ENCODE measurements at regions not wholly inside any gene's neighbourhood (a gene's known extent, or its start where the extent isn't known, plus 50 kb on each side); places are given as distances from the start of the nearest gene placed in this dataset.

DNA sequence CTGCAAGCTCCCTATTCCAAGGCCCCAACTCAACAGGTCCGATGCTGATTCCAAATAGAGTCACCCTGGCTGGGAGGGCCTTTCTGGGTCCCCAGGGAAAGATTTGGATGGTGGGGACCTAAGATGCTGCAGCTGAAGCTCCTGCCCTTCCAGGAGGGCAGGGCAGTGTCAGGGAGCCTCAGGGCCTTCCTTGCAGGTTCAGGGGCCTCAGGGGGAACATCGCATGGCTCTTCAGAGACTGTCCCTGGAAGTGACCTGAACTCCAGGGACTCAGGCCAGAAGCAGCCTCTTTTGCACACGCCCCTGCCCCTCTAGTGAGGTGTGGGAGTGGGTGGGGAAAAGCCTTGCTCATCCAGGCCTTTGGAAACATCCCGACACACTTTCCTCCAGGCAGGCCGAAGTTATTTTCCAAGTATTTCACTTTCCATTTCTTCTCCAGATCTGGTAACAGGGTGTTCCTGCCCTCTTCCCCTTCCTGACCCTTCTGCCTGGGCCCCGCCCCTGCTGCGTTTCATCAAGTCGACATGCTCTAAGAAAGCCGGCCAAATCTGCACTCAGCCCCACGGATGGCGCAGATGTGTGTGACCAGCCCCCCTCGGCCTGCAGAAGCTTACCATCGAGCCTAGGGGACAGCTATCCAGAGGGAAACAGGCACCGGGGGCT lies 159.5 kb downstream of the FGF18 start:
- no peaks in the 10 kb centered on the region for H3K4me1 ChIP-seq
- no peak overlapping the region for H3K4me3 ChIP-seq
- no peaks in the 10 kb centered on the region for H3K36me3 ChIP-seq (replicated peaks)
- H3K27me3 ChIP-seq (ENCODE audit: low read depth): peaks cover 4% of the 10 kb centered on the region; the same call in 1 of the 2 replicates
- DNase-seq (ENCODE audit: low spot score in 2 of 2): no peak
- no peaks in the 10 kb centered on the region for H3K9me3 ChIP-seq
- in situ Hi-C loops (cut with MboI; ENCODE audit: low sequenced_read_pairs): no loop called here

DNA sequence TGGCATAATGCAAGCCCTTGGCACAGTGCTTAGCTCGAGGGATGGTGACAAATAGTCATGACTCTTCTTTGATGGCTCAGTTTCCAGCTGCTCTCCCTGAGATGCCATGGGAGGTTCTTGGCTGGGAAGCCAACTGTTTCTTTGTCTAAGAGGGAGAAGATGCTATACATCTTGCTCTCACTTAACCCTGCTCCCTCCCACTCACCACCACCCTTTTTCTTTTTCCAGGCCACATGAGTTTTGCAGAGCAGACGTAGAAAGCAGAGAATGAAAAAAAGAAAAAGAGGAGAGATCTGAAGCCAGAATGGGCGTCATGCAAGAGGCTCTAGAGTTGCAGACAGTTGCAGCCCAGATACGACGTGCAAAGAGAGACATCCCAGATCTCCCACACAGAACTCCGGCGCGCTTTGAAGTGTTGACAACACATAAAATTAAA lies 160.5 kb downstream of the FGF18 start:
- H3K27me3 ChIP-seq (ENCODE audit: low read depth): peaks cover 4% of the 10 kb centered on the region; the same call in 1 of the 2 replicates
- no peak overlapping the region for H3K4me3 ChIP-seq
- H3K4me1 ChIP-seq: no peaks in the 10 kb centered on the region
- H3K9me3 ChIP-seq: no peaks in the 10 kb centered on the region
- DNase-seq (ENCODE audit: low spot score in 2 of 2): no peak
- no peaks in the 10 kb centered on the region for H3K36me3 ChIP-seq (replicated peaks)
- in situ Hi-C loops (cut with MboI; ENCODE audit: low sequenced_read_pairs): no loop called here

DNA sequence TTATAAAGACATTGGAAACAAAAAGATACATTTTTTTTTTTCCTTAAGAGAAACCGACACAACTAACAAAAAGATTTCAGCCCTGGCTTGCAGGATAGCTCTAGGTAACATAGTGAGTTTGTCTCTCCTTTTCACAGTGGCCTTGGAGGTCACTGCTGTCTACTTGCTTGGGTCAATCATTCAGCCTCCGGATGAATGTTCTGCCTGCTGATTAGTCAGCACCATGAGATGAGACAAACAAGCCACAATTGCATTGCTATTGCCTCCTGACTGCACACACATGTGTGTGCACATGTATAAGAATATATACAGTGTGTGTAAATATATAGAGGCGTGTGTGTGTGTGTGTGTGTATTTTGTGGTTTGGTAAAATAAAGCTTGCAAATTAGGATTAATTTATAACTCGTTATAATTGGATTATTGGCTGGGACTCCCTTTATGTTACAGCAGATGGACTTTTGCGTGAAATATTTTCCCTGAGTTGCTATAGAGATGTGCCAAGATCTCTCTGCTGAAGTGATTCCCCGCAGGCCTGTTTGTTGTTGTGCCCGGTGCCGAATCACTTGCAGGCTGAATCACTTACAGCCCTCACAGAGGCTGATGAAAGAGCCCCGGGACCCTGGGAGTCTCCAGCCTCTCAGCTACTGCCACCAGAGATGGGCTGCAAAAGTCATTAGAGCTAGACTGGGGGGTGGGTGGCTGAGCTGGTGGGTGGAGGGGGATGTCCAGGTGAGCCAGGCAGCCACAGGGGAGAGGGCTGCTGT lies 161.2 kb downstream of the FGF18 start:
- no peaks in the 10 kb centered on the region for H3K4me1 ChIP-seq
- H3K9me3 ChIP-seq: no peaks in the 10 kb centered on the region
- peaks cover 4% of the 10 kb centered on the region; the same call in 1 of the 2 replicates for H3K27me3 ChIP-seq (ENCODE audit: low read depth)
- no peak overlapping the region for H3K4me3 ChIP-seq
- no peak for DNase-seq (ENCODE audit: low spot score in 2 of 2)
- in situ Hi-C loops (cut with MboI; ENCODE audit: low sequenced_read_pairs): no loop called here
- H3K36me3 ChIP-seq (replicated peaks): no peaks in the 10 kb centered on the region

DNA sequence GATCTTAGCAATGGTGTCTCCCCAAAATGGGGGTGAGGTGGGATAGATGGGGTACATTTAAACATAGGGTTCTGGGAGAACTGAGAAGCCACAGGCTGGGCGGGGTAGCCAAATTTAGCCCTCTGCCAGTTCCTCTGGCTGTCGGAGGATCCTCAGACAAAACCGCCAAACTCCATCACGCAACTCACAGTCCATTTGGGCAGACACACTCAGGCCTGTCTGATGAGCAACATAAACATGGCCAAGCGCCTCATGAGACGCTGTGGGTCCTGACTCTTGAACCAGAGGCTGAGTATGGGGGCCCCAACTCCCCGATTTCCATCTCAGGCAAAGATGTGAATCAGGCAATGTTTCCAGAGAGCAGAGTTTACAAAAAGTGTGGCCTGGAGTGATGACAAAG lies 162.3 kb downstream of the FGF18 start:
- in situ Hi-C loops (cut with MboI; ENCODE audit: low sequenced_read_pairs): no loop called here
- H3K4me3 ChIP-seq: no peak overlapping the region
- no peak for DNase-seq (ENCODE audit: low spot score in 2 of 2)
- peaks cover 4% of the 10 kb centered on the region; the same call in 1 of the 2 replicates for H3K27me3 ChIP-seq (ENCODE audit: low read depth)
- H3K36me3 ChIP-seq (replicated peaks): no peaks in the 10 kb centered on the region
- no peaks in the 10 kb centered on the region for H3K9me3 ChIP-seq
- H3K4me1 ChIP-seq: no peaks in the 10 kb centered on the region

GRCh38 chr5:171582849-171583248 lies 163.4 kb downstream of the FGF18 start:
- Histone ChIP-seq H3K4me3 (no peak overlapping the region), H3K9me3 (no peaks in the 10 kb centered on the region), H3K27me3 (ENCODE audit: low read depth) (peaks cover 4% of the 10 kb centered on the region; the same call in 1 of the 2 replicates), H3K36me3 (replicated peaks) (no peaks in the 10 kb centered on the region), H3K4me1 (no peaks in the 10 kb centered on the region)
- no peak for DNase-seq (ENCODE audit: low spot score in 2 of 2)
- in situ Hi-C loops (cut with MboI; ENCODE audit: low sequenced_read_pairs): no loop called here

DNA sequence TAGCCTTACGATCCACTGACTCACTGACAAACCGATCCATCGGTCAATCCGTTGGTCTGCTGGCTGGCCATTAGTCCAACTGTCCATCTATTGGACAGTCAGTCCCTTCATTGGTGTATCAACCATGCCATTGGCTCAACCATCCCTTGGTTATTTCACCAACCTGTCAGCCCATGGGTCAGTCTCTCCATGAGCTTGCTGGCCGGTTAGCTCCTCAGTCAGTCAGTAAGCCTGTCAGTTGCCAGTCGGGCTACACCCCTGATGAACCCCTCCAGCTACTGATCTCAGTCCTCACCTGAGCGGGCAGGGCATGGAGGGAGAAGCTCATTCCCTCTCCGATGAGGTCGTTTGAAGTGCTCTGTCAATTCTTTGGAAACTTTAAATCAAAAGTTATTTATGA lies 166.5 kb downstream of the FGF18 start:
- in situ Hi-C loops (cut with MboI; ENCODE audit: low sequenced_read_pairs): no loop called here
- H3K27me3 ChIP-seq (ENCODE audit: low read depth): peaks cover 2% of the 10 kb centered on the region; the same call in 1 of the 2 replicates
- H3K9me3 ChIP-seq: no peaks in the 10 kb centered on the region
- H3K4me3 ChIP-seq: no peak overlapping the region
- no peaks in the 10 kb centered on the region for H3K36me3 ChIP-seq (replicated peaks)
- DNase-seq (ENCODE audit: low spot score in 2 of 2): no peak
- no peaks in the 10 kb centered on the region for H3K4me1 ChIP-seq

GRCh38 chr5:171586436-171586835 lies 167.0 kb downstream of the FGF18 start:
- Histone ChIP-seq H3K27me3 (ENCODE audit: low read depth) (peaks cover 2% of the 10 kb centered on the region; the same call in 1 of the 2 replicates), H3K9me3 (no peaks in the 10 kb centered on the region), H3K4me3 (no peak overlapping the region), H3K4me1 (no peaks in the 10 kb centered on the region), H3K36me3 (replicated peaks) (no peaks in the 10 kb centered on the region)
- no peak for DNase-seq (ENCODE audit: low spot score in 2 of 2)
- in situ Hi-C loops (cut with MboI; ENCODE audit: low sequenced_read_pairs): no loop called here

DNA sequence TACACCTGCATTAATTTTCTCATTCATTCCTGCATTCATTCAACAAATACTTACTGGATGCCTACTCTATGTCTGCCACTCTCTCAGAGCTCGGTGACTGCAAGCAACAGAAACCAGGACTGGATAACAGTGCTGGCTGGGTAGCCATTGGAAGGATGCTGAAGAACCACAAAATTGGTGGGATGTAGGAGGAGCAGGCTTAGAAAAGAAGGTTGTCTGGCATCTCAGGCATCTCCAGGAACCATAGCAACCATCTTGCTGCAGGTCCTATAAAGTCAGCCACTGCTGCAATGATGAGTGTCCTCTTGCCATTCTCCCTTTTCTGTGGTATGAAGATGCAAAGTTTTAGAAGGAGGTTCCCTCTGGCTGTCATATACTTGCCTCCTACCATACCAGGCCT lies 168.6 kb downstream of the FGF18 start:
- no peak for DNase-seq (ENCODE audit: low spot score in 2 of 2)
- no peak overlapping the region for H3K4me3 ChIP-seq
- no peaks in the 10 kb centered on the region for H3K9me3 ChIP-seq
- H3K27me3 ChIP-seq (ENCODE audit: low read depth): peaks cover 2% of the 10 kb centered on the region; the same call in 1 of the 2 replicates
- no peaks in the 10 kb centered on the region for H3K4me1 ChIP-seq
- in situ Hi-C loops (cut with MboI; ENCODE audit: low sequenced_read_pairs): no loop called here
- H3K36me3 ChIP-seq (replicated peaks): no peaks in the 10 kb centered on the region

DNA sequence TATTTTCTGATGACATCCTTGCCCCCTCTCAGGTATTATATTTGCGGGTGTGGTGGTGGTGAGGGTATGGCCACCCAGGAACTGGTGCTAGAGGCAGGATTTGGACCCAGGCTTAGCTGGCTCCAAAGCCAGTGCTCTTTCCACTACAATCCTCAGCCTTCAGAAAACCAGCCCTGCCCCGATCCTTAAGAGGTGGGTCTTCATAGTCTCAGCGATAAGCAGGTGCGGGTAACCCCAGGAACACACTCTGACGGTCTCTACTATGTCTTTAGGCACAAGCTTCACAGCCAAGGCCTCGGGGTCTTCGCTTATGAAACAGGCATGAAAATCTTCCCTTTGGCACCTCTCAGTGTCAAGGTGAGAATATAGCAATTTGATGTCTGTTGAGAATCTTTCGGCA lies 169.3 kb downstream of the FGF18 start:
- Histone ChIP-seq H3K9me3 (no peaks in the 10 kb centered on the region), H3K36me3 (replicated peaks) (no peaks in the 10 kb centered on the region), H3K4me1 (no peaks in the 10 kb centered on the region), H3K27me3 (ENCODE audit: low read depth) (peaks cover 2% of the 10 kb centered on the region; the same call in 1 of the 2 replicates), H3K4me3 (no peak overlapping the region)
- in situ Hi-C loops (cut with MboI; ENCODE audit: low sequenced_read_pairs): no loop called here
- DNase-seq (ENCODE audit: low spot score in 2 of 2): no peak

- H3K4me1 ChIP-seq: no peaks in the 10 kb centered on the region
- no peaks in the 10 kb centered on the region for H3K36me3 ChIP-seq (replicated peaks)
- H3K27me3 ChIP-seq (ENCODE audit: low read depth): peaks cover 2% of the 10 kb centered on the region; the same call in 1 of the 2 replicates
- DNase-seq (ENCODE audit: low spot score in 2 of 2): no peak
- no peak overlapping the region for H3K4me3 ChIP-seq
- in situ Hi-C loops (cut with MboI; ENCODE audit: low sequenced_read_pairs): no loop called here
- no peaks in the 10 kb centered on the region for H3K9me3 ChIP-seq
Observed at GRCh38 chr5:171589461-171589860, 170.0 kb downstream of the FGF18 start.

DNA sequence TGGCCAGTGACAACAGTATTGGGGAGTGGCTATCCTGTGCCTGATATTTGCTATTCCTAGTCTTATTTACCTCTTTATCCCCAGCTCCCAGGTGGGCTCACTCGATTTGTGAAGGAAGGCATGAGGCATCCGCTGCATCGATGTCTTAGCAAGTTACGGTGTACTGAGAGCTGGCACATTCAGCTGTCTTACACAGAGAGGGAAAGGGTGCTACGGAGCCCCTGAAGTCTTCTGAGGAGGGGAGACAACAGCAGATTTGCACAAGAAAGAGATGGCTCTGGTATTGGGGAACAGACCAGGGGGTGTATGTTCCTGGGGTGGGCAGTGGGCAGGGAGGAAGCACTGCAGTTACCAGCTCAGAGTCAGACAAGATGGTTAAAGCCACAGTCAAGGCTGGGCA lies 172.6 kb downstream of the FGF18 start:
- Histone ChIP-seq H3K27me3 (ENCODE audit: low read depth) (peaks cover 2% of the 10 kb centered on the region; the same call in 1 of the 2 replicates), H3K4me1 (no peaks in the 10 kb centered on the region), H3K9me3 (no peaks in the 10 kb centered on the region), H3K4me3 (no peak overlapping the region), H3K36me3 (replicated peaks) (no peaks in the 10 kb centered on the region)
- in situ Hi-C loops (cut with MboI; ENCODE audit: low sequenced_read_pairs): no loop called here
- DNase-seq (ENCODE audit: low spot score in 2 of 2): no peak

GRCh38 chr5:171592736-171593135 lies 173.3 kb downstream of the FGF18 start:
- Histone ChIP-seq H3K27me3 (ENCODE audit: low read depth) (peaks cover 2% of the 10 kb centered on the region; the same call in 1 of the 2 replicates), H3K36me3 (replicated peaks) (no peaks in the 10 kb centered on the region), H3K4me3 (no peak overlapping the region), H3K4me1 (no peaks in the 10 kb centered on the region), H3K9me3 (no peaks in the 10 kb centered on the region)
- in situ Hi-C loops (cut with MboI; ENCODE audit: low sequenced_read_pairs): no loop called here
- no peak for DNase-seq (ENCODE audit: low spot score in 2 of 2)

DNA sequence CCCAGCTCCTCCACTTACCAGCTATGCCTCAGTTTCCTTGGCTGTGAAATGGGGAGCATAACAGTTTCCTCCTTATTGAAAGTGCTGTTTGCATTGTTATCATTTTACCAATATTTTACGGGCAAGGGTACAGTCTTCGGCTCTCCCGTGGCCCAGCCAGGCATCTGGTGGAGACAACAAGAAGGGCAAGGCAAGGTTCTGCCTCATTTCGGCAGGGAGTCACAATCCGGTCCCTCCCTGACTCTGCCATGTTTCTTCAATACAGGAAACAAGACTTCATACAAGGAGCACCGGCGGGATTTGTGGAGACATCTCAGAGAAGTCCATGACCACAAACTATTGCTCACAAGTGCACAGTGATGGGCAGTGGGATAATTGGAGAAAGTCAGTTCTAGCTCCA lies 174.0 kb downstream of the FGF18 start:
- no peak for DNase-seq (ENCODE audit: low spot score in 2 of 2)
- Histone ChIP-seq H3K4me1 (no peaks in the 10 kb centered on the region), H3K9me3 (no peaks in the 10 kb centered on the region), H3K36me3 (replicated peaks) (no peaks in the 10 kb centered on the region), H3K4me3 (no peak overlapping the region), H3K27me3 (ENCODE audit: low read depth) (peaks cover 2% of the 10 kb centered on the region; the same call in 1 of the 2 replicates)
- in situ Hi-C loops (cut with MboI; ENCODE audit: low sequenced_read_pairs): no loop called here

DNA sequence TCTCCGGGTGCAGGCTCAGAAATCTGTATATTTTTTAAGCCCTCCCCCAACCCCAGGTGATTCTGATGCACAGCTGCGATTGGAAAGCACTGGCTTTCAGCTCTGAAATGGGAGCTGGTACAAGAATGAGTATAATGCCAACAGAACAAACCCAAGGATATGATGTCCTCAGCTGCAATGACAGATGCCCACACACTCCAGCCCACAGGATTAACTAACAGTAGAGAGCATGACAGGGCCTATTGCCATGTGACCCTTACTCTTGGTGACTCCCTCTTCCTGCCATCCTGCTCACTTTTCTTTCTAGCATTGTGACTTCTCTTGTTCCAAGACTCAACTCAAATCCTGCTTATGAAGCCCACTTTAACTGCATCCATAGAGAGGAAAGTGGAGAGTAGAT lies 174.5 kb downstream of the FGF18 start:
- no peaks in the 10 kb centered on the region for H3K4me1 ChIP-seq
- H3K27me3 ChIP-seq (ENCODE audit: low read depth): peaks cover 2% of the 10 kb centered on the region; the same call in 1 of the 2 replicates
- H3K36me3 ChIP-seq (replicated peaks): no peaks in the 10 kb centered on the region
- DNase-seq (ENCODE audit: low spot score in 2 of 2): no peak
- no peak overlapping the region for H3K4me3 ChIP-seq
- H3K9me3 ChIP-seq: no peaks in the 10 kb centered on the region
- in situ Hi-C loops (cut with MboI; ENCODE audit: low sequenced_read_pairs): no loop called here

All from HAP-1 (cell line).